Jurkat, Clone E6-1 (cell line): ENCODE measurements at regions not wholly inside any gene's neighbourhood (a gene's known extent, or its start where the extent isn't known, plus 50 kb on each side); places are given as distances from the start of the nearest gene placed in this dataset.

Experiments
- DNase-seq: peaks from one replicate; pipeline ENCODE4 v3.0.0-alpha.2; 2011; ENCODE audit warnings: low read depth, low spot score
- H3K4me3 ChIP-seq: 2 replicates; pipeline ENCODE4 v1.5.1; 2011; ENCODE audit warnings: mild to moderate bottlenecking, low read length, control low read depth, moderate library complexity

DNA sequence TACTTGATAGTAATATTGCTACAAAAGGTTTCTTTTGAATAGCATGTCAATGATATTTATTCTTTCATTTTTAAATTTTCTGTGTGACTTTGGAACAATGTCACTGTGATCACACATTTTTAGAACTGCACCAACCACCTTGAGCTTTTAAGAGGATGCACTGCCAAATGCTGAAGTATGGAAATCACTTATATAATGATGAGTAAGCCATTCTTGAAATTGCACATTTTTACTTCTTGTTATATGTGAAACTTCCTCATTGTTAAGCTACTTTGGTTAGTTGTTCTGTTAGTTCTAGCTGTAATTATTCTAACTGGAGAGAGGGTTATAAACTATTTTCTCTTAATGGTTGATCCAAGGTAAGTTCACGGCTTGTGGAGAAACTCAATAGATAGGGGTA lies 547.5 kb downstream of the ZIC1 start:
- no peak for DNase-seq
- H3K4me3 ChIP-seq, result no peak overlapping the region

- no peak overlapping the region for H3K4me3 ChIP-seq
- no peak for DNase-seq
These were observed 549.6 kb downstream of the ZIC1 start for GRCh38 chr3:147958754-147959153.

- H3K4me3 ChIP-seq, result no peak overlapping the region
- DNase-seq, result no peak
These were observed 551.6 kb downstream of the ZIC1 start for GRCh38 chr3:147960786-147961185.

DNA sequence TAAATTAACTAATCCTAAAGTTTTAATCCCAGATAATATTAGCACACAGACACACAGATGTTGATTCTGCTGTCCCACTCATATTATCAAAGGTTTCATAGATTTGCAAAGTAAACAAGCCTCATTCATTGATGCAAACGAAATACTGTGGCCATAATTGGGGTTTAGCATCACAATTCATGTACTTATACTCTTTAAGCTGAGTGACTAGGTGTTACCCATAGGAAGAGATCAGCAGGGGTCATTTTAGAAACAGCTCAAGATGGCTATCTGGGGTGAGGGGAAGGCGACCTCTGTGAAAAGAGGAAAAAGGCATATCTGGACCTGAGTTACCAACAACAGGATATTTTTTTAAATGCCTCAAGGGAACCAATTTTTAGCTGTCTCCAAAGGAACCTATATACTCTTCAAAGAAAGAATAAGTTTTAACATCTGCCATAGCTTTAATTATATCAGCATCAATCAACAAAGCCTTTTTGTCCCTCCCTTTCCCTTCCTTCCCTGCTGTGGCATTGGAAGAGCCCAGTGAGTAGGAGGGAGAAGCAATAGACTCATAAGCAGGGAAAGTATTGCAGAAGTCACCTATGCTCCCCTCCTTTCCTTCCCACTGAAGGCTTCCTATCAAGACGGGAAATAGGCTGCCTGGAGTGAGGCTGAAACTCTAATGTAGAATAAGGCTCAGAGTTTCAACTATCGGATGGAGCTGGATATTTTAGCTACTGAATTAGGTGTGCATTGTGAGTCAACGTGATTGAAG lies 553.4 kb downstream of the ZIC1 start:
- no peak overlapping the region for H3K4me3 ChIP-seq
- DNase-seq, result no peak

GRCh38 chr3:147963711-147964110 lies 554.5 kb downstream of the ZIC1 start:
- H3K4me3 ChIP-seq, result no peak overlapping the region

GRCh38 chr3:147975165-147975564 lies 566.0 kb downstream of the ZIC1 start:
- H3K4me3 ChIP-seq, result no peak overlapping the region
- DNase-seq, result no peak

More at GRCh38 chr3:147963711-147964110, 554.5 kb downstream of the ZIC1 start:
- DNase-seq, result no peak

DNA sequence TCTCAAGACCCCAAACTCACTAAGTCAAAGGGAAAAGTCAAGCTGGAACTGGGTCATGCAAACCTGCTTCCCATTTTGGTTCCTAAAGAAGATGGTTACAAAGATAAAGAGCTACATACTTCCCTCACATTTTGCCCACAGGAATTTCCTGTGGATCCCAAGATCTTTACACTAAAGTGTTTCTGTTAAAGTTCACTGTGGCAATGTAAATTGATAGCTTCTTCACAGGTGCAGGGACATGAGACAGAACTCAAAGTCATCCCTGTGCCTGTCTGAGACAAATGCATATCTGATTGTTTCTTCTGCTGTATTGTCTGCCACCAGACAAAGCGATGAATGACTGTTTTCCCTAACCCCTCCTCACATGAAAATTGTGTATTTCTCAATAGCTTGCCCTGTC lies 567.8 kb downstream of the ZIC1 start:
- no peak for DNase-seq
- H3K4me3 ChIP-seq, result no peak overlapping the region

DNA sequence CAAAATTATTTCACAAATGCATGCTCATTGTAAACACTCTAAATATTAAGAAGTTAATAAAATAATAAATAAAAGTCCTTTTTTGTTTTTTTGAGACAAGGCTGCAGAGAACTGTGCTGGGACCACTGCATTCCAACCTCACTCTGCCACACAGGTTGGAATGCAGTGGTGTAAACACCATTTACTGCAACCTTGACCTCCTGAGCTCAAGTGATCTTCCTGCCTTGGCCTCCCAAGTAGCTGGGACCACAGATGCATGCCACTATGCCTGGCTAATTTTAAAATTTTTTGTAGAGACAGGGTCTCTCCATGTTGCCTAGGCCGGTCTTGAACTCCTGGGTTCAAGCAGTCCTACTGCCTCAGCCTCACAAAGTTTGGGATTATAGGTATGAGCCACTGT lies 578.4 kb downstream of the ZIC1 start:
- H3K4me3 ChIP-seq, result no peak overlapping the region
- DNase-seq, result no peak

- DNase-seq, result no peak
These were observed 580.2 kb downstream of the ZIC1 start for GRCh38 chr3:147989344-147989743.

GRCh38 chr3:148002705-148003205 lies 593.6 kb downstream of the ZIC1 start:
- DNase-seq, result no peak
- H3K4me3 ChIP-seq, result no peak overlapping the region

More at GRCh38 chr3:147989344-147989743, 580.2 kb downstream of the ZIC1 start:
- H3K4me3 ChIP-seq, result no peak overlapping the region

- H3K4me3 ChIP-seq, result no peak overlapping the region
- no peak for DNase-seq
These were observed 595.2 kb downstream of the ZIC1 start for GRCh38 chr3:148004331-148004730.

DNA sequence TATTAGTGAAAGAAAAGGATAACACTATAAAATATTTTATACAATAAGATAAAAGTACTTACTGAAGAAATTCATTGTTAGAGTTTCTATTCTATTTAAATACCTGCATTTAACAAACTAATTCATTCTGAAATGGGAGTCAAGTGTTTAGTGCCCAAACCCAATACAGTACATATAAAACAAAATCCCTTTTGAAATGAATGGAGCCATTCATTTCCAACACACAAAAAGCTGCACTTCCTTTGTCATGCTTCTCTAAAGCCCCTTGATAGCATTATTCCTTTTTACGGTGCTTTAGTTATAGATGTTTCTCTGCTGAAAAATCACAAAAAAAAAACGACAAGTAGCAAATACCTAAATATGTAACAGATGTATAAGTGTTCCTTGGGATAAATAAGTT lies 596.3 kb downstream of the ZIC1 start:
- no peak for DNase-seq
- no peak overlapping the region for H3K4me3 ChIP-seq

DNA sequence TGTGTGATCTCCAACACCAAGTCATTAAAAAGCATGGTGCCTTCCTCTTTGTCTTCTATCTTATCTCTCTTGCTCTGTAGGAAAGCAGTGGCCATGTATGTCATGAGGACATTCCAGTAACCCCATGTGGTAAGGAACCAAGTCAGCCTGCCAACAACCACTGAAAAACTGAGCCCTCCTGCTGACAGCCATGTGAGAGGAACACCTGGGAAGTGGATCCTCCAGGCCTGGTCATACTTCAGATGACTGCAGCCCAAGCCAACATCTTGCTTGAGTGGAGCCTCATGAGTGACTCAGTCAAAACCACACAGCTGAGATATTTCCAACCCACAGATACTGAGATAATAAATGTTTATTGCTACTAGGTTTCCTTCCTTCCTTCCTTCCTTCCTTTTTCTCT lies 597.3 kb downstream of the ZIC1 start:
- no peak overlapping the region for H3K4me3 ChIP-seq
- DNase-seq, result no peak

DNA sequence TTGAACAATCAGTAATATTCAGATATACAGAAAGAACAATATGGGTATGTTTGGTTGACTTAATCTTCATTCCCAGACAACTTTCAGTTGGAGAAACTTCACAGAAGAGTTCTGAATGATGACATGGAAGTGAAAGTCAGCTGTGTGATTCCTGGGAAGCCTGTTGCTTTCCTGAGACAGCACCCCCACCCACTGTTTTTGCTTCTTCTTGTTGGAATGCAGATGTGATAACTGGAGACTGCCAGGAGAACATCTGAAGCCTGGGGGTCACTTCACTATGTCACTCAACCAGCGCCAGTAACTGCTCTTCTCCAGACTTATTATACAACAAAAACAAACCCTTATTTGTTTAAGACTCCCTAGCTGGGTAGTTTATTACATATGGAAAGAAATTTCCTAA lies 599.4 kb downstream of the ZIC1 start:
- no peak overlapping the region for H3K4me3 ChIP-seq
- no peak for DNase-seq

GRCh38 chr3:148020861-148021260 lies 611.7 kb downstream of the ZIC1 start:
- no peak overlapping the region for H3K4me3 ChIP-seq
- no peak for DNase-seq

DNA sequence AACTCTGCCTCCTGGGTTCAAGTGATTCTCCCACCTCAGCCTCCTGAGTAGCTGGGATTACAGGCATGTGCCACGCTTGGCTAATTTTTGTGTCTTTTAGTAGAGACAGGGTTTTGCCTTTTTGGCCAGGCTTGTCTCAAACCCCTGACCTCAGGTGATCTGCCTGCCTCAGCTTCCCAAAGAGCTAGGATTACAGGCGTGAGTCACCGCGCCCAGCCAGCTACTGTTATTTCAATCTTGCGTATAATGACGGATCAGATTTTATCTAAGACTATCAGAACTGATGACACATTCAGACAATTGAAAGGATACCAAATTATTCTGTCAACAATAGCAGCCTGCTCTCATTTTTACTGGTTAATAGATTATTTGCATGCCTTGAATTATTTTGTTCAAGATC lies 612.2 kb downstream of the ZIC1 start:
- H3K4me3 ChIP-seq, result no peak overlapping the region
- DNase-seq, result no peak

DNA sequence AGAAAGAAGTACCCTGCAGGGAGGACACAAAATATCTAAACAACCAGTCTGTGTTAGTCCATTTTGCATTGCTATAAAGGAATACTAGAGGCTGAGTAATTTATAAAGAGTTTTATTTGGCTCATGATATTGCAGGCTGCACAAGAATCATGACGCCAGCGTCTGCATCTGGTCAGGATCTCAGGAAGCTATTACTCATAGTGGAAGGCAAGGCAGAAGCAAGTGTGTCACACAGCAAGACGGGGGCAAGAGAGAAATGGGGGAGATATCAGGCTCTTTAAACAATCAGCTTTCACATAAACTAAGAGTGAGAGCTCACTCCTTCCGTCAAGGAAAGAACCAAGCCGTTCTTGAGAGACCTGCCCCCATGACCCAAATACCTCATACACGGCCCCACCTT lies 614.8 kb downstream of the ZIC1 start:
- no peak overlapping the region for H3K4me3 ChIP-seq
- no peak for DNase-seq

DNA sequence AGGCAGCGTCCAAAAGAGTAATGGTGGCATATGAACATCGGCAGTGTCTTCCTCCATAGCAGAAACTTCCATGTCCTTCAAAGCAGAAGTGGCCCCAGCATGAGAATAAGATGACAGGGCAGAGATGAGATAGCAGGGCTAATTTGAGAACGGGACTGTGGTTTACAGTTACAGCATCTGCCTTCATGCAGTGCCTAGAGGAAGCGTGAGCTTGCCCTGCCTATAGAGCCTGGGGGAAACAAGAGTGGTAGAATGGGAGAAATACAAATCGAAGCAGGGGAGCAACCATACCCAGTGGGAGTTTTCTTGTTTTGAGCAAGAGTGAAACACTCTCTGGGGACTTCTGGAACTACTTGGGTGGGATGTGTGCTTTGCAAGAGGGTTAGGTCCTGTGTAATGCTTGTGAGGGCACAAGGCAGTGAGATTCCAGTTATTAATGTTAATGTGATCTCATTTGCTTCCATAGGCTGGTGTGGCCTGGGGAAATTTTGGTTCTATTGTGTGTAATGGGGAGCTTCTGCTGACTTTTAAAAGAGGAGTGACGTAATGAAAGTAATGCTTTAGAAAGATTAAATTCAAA lies 616.9 kb downstream of the ZIC1 start:
- no peak overlapping the region for H3K4me3 ChIP-seq
- DNase-seq, result no peak

- H3K4me3 ChIP-seq, result no peak overlapping the region
- no peak for DNase-seq
These were observed 621.8 kb downstream of the ZIC1 start for GRCh38 chr3:148030975-148031374.

DNA sequence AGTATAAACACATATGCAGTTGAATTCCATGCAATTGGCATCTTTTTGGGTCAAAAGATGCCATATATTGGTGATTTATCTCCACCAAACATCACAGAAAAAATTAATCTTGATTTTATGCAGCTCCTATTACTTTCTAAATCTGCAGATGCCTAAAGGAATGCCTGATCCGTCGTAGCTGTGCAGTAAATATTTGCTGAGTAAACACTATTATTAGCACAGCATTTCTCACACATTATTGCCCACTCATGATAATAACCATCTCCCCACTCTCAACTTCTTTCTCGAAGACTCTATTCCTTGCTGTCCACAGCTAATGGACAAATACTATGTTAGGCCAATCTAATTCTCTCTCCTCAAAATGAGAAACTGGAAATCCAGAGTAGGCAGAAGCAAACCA lies 625.2 kb downstream of the ZIC1 start:
- DNase-seq, result no peak
- H3K4me3 ChIP-seq, result no peak overlapping the region

- DNase-seq, result no peak
- H3K4me3 ChIP-seq, result no peak overlapping the region
These were observed 627.2 kb downstream of the ZIC1 start for GRCh38 chr3:148036331-148036876.
